ENCODE measurements at regions not wholly inside any gene's neighbourhood (a gene's known extent, or its start where the extent isn't known, plus 50 kb on each side); places are given as distances from the start of the nearest gene placed in this dataset.

DNA sequence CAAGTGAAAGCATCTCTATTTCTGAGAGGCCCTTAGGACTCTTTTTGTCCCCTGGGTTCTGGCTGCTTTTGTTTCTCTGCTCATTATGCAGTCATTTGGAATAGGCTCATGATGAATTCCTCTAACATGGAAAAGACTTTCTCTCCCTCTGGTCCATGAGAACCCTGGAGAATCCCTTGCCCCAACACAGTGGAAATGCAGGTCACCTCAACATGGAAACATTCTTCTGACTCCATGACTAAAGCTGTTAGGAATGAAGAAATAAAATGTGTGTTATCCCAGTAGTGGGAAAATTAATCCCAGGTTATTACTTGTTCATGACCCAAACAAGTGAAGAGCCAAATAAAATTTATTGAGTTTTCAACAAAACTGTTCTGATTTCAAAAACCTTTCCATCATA lies 458.6 kb downstream of the EPM2A start:
- no peak for TF ChIP-seq CTCF (IDR thresholded peaks at IDR 0.05; ENCODE audit: low read length)
- TF ChIP-seq EZH2phosphoT487 (IDR thresholded peaks at IDR 0.05; ENCODE audit: low read length), result no peak
- no peak for TF ChIP-seq EZH2 (optimal IDR thresholded peaks at IDR 0.05; ENCODE audit: low read depth, low read length)
